MM.1S (cell line): ENCODE measurements at regions not wholly inside any gene's neighbourhood (a gene's known extent, or its start where the extent isn't known, plus 50 kb on each side); places are given as distances from the start of the nearest gene placed in this dataset.

Source experiments
- DNase-seq: peaks from one replicate; pipeline ENCODE4 v3.0.0-alpha.2; 2015
- H2AFZ ChIP-seq: fragments of 300-600 bp; sonication (generic); 2 replicates; pipeline ENCODE4 v1.6.0; 2016; ENCODE audit warnings: antibody characterized with exemption, low read length
- H3F3A ChIP-seq: fragments of 300-600 bp; sonication (generic); 2 replicates; pipeline ENCODE4 v1.6.1; 2016; ENCODE audit warnings: mild to moderate bottlenecking, antibody characterized with exemption, low read length, moderate library complexity, mixed read lengths; ENCODE audit not compliant: insufficient read depth
- H3K27ac ChIP-seq: fragments of 300-600 bp; sonication (generic); 2 replicates; pipeline ENCODE4 v1.5.1; 2016; ENCODE audit warnings: mild to moderate bottlenecking, low read length
- H3K27me3 ChIP-seq: fragments of 300-600 bp; sonication (generic); replicated peaks from 2 replicates; pipeline ENCODE4 v1.6.0; 2016; ENCODE audit warnings: low read length; ENCODE audit not compliant: insufficient read depth
- H3K36me3 ChIP-seq: fragments of 300-600 bp; sonication (generic); replicated peaks from 2 replicates; pipeline ENCODE4 v1.6.1; 2016; ENCODE audit warnings: mild to moderate bottlenecking, low read length, mixed read lengths; ENCODE audit not compliant: insufficient read depth
- H3K4me1 ChIP-seq: fragments of 300-600 bp; sonication (generic); 2 replicates; pipeline ENCODE4 v1.6.1; 2016; ENCODE audit warnings: low read length, mixed read lengths
- H3K4me2 ChIP-seq: fragments of 300-600 bp; sonication (generic); 2 replicates; pipeline ENCODE4 v1.6.0; 2016; ENCODE audit warnings: low read depth, low read length
- H3K4me3 ChIP-seq: fragments of 300-600 bp; sonication (generic); 2 replicates; pipeline ENCODE4 v1.5.1; 2016; ENCODE audit warnings: low read length, mixed read lengths
- H3K79me2 ChIP-seq: fragments of 300-600 bp; sonication (generic); 2 replicates; pipeline ENCODE4 v1.6.1; 2016; ENCODE audit warnings: mixed run types, low read length, mixed read lengths
- H3K9ac ChIP-seq: fragments of 300-600 bp; sonication (generic); 2 replicates; pipeline ENCODE4 v1.6.1; 2016; ENCODE audit warnings: low read length, mixed read lengths
- H3K9me2 ChIP-seq: fragments of 300-600 bp; sonication (generic); replicated peaks from 2 replicates; pipeline ENCODE4 v1.6.1; 2016; ENCODE audit warnings: mild to moderate bottlenecking, low read length, mixed read lengths; ENCODE audit not compliant: insufficient read depth
- H3K9me3 ChIP-seq: fragments of 300-600 bp; sonication (generic); replicated peaks from 2 replicates; pipeline ENCODE4 v1.6.1; 2016; ENCODE audit warnings: mild to moderate bottlenecking, low read length, mixed read lengths; ENCODE audit not compliant: insufficient read depth
- H4K20me1 ChIP-seq: fragments of 300-600 bp; sonication (generic); 2 replicates; pipeline ENCODE4 v1.6.1; 2016; ENCODE audit warnings: mild to moderate bottlenecking, low read length, moderate library complexity, mixed read lengths; ENCODE audit not compliant: insufficient read depth
- EZH2 ChIP-seq: fragments of 300-600 bp; sonication (generic); optimal IDR thresholded peaks from 2 replicates; pipeline ENCODE3; 2017; ENCODE audit warnings: low read depth, mild to moderate bottlenecking, antibody characterized with exemption, low read length, mixed read lengths
- EZH2phosphoT487 ChIP-seq: fragments of 300-600 bp; sonication (generic); IDR thresholded peaks from 2 replicates; pipeline ENCODE4 v1.6.1; 2018; ENCODE audit warnings: antibody characterized with exemption, low read length
- TF ChIP-seq, protein P1 (sequence below): fragments of 300-600 bp; sonication (generic); IDR thresholded peaks from 2 replicates; pipeline ENCODE4 v1.5.1; 2016; ENCODE audit warnings: antibody characterized with exemption, low read length, mixed read lengths

DNA sequence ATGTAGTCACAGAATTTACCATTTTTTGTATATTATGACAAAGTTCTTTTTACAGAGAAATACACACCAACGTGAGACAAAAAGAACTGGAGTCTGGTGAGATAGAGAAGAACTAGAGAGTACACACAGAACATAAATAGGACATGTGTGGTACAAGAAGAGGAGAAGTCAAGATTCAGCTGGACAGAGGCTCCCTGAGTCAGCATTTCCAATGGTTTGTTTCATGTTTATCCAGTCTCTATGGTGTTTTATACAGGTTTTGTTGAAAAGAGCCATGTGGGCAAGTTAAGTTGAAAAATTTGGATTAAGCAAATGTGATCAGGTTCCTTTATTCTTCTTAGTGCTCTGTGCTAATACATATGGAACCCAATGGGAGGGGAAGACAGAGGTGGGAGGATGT lies 105.5 kb upstream of the AKR1E2 start:
- no peaks in the 10 kb centered on the region for H3K9me3 ChIP-seq
- no peak overlapping the region for H3K4me2 ChIP-seq
- H3K4me3 ChIP-seq, result no peak overlapping the region
- no peaks in the 10 kb centered on the region for H3K9me2 ChIP-seq
- H3K36me3 ChIP-seq, result no peaks in the 10 kb centered on the region
- no peaks in the 10 kb centered on the region for H3K4me1 ChIP-seq
- no peak overlapping the region for H2AFZ ChIP-seq
- no peaks in the 10 kb centered on the region for H3K79me2 ChIP-seq
- H3F3A ChIP-seq, result no peaks in the 10 kb centered on the region
- H3K27me3 ChIP-seq, result no peaks in the 10 kb centered on the region
- no peak overlapping the region for H3K27ac ChIP-seq
- DNase-seq, result no peak
- no peaks in the 10 kb centered on the region for H4K20me1 ChIP-seq
- TF ChIP-seq, protein P1, sequence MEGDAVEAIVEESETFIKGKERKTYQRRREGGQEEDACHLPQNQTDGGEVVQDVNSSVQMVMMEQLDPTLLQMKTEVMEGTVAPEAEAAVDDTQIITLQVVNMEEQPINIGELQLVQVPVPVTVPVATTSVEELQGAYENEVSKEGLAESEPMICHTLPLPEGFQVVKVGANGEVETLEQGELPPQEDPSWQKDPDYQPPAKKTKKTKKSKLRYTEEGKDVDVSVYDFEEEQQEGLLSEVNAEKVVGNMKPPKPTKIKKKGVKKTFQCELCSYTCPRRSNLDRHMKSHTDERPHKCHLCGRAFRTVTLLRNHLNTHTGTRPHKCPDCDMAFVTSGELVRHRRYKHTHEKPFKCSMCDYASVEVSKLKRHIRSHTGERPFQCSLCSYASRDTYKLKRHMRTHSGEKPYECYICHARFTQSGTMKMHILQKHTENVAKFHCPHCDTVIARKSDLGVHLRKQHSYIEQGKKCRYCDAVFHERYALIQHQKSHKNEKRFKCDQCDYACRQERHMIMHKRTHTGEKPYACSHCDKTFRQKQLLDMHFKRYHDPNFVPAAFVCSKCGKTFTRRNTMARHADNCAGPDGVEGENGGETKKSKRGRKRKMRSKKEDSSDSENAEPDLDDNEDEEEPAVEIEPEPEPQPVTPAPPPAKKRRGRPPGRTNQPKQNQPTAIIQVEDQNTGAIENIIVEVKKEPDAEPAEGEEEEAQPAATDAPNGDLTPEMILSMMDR, result no peak
- TF ChIP-seq EZH2 (no peak), EZH2phosphoT487 (no peak)
- no peak overlapping the region for H3K9ac ChIP-seq

DNA sequence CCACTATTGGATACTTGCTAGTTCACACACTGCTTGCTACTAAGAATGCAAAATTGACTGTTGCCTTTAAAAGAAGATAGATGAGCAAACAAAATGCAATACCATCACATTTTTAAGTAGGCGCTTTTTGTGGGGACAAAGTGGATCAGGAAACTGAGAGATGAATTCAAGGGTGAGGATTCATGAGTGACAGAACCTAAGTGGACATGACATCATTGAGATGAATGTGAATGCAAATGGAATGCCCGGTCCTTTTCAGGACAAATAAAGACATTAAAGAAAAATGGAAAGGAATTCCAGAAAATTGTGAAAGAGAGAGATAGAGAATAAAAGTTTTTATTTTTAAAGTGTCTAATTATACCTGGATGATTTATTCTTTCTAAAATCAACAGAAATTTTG lies 106.3 kb upstream of the AKR1E2 start:
- no peak overlapping the region for H3K9ac ChIP-seq
- H3F3A ChIP-seq, result no peaks in the 10 kb centered on the region
- H3K4me2 ChIP-seq, result no peak overlapping the region
- no peaks in the 10 kb centered on the region for H3K4me1 ChIP-seq
- H3K27me3 ChIP-seq, result no peaks in the 10 kb centered on the region
- no peaks in the 10 kb centered on the region for H3K9me2 ChIP-seq
- no peaks in the 10 kb centered on the region for H3K79me2 ChIP-seq
- H3K36me3 ChIP-seq, result no peaks in the 10 kb centered on the region
- H3K27ac ChIP-seq, result no peak overlapping the region
- no peak for DNase-seq
- H2AFZ ChIP-seq, result no peak overlapping the region
- H3K4me3 ChIP-seq, result no peak overlapping the region
- H3K9me3 ChIP-seq, result no peaks in the 10 kb centered on the region
- no peaks in the 10 kb centered on the region for H4K20me1 ChIP-seq
- TF ChIP-seq, protein P1, result no peak
- TF ChIP-seq EZH2 (no peak), EZH2phosphoT487 (no peak)

DNA sequence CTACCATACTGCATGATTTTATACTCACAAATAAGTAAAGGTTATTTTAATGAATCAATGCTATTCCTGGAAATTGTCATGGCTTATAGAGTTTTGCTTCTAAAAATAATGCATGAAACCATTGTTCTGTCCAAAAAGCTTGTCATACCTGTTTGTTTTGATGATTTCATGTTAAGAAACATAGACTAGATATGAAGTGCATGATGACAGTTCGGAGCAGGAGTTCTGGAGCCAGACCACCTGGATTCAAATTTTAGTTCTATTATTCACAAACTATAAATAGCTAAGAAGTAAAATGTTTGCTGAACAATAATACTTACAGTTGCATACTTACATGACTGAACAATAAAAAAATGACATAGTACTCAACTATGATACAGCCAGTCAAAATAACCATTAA lies 107.0 kb upstream of the AKR1E2 start:
- Histone ChIP-seq H3K9ac (no peak overlapping the region), H3K4me2 (no peak overlapping the region), H3K9me3 (no peaks in the 10 kb centered on the region), H3K36me3 (no peaks in the 10 kb centered on the region), H3F3A (no peaks in the 10 kb centered on the region), H3K27me3 (no peaks in the 10 kb centered on the region), H3K4me3 (no peak overlapping the region), H3K9me2 (no peaks in the 10 kb centered on the region), H4K20me1 (no peaks in the 10 kb centered on the region), H3K79me2 (no peaks in the 10 kb centered on the region), H3K4me1 (no peaks in the 10 kb centered on the region), H2AFZ (no peak overlapping the region), H3K27ac (no peak overlapping the region)
- TF ChIP-seq, protein P1, result no peak
- TF ChIP-seq EZH2 (no peak), EZH2phosphoT487 (no peak)
- DNase-seq, result no peak

DNA sequence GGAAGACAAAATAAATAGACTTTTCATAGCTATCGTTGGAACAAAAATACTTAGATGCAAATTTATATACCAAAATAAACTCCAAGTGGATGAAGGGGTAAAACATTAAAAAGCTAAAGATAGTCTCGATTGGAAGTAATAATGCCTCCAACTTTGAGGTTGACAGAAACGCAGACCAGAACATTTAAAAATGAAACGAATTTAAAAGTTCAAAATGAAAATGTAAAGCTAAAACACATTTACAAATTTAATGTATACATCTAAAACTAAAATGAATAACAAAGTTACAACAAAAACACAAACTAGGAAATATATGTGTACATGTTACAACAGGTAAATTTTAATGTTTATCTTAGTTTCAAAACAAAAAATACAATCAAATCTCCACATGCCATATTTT lies 107.5 kb upstream of the AKR1E2 start:
- Histone ChIP-seq H3K9me3 (no peaks in the 10 kb centered on the region), H3F3A (no peaks in the 10 kb centered on the region), H3K79me2 (no peaks in the 10 kb centered on the region), H3K9ac (no peak overlapping the region), H3K27ac (no peak overlapping the region), H2AFZ (no peak overlapping the region), H3K36me3 (no peaks in the 10 kb centered on the region), H3K4me3 (no peak overlapping the region), H3K4me2 (no peak overlapping the region), H3K9me2 (no peaks in the 10 kb centered on the region), H4K20me1 (no peaks in the 10 kb centered on the region), H3K4me1 (no peaks in the 10 kb centered on the region), H3K27me3 (no peaks in the 10 kb centered on the region)
- TF ChIP-seq EZH2 (no peak), EZH2phosphoT487 (no peak)
- TF ChIP-seq, protein P1, result no peak
- DNase-seq, result no peak
